ENCODE measurements at regions not wholly inside any gene's neighbourhood (a gene's known extent, or its start where the extent isn't known, plus 50 kb on each side); places are given as distances from the start of the nearest gene placed in this dataset.
A peak's percentile ranks its signal among the peaks of the same experiment; 100 is the strongest.
"Not testable (repeated sequence)": the region's sequence is repeated elsewhere in the genome, so short reads cannot be mapped to it uniquely, and the experiment has no call there.

- H3K4me3 Mint-ChIP-seq (ENCODE audit: unreplicated experiment): no peak overlapping the region
- H3K36me3 Mint-ChIP-seq (ENCODE audit: low read depth, unreplicated experiment): no peaks in the 10 kb centered on the region
- no peak for FAIRE-seq
- no peaks in the 10 kb centered on the region for H3K4me1 ChIP-seq (ENCODE audit: insufficient read depth, low read length)
- no peaks in the 10 kb centered on the region for H3K9me3 Mint-ChIP-seq (ENCODE audit: unreplicated experiment)
- H3K79me2 ChIP-seq (ENCODE audit: insufficient read depth, low read length): no peaks in the 10 kb centered on the region
- H3K9ac ChIP-seq (ENCODE audit: low read length): no peak overlapping the region
- no peaks in the 10 kb centered on the region for H3K4me1 Mint-ChIP-seq (ENCODE audit: low read depth, unreplicated experiment)
- H2AFZ ChIP-seq (ENCODE audit: low read depth, low read length): no peak overlapping the region
- H3K27ac ChIP-seq (ENCODE audit: low read depth, low read length): no peak overlapping the region
- H3K27me3 Mint-ChIP-seq (ENCODE audit: low read depth, unreplicated experiment): no peaks in the 10 kb centered on the region
- DNase-seq (ENCODE audit: low read depth): no peak
- H3K4me3 ChIP-seq (ENCODE audit: insufficient read depth, low read depth, low read length): no peak overlapping the region
- no peaks in the 10 kb centered on the region for H3K36me3 ChIP-seq (ENCODE audit: insufficient read depth, low read length)
- H3K27me3 ChIP-seq (ENCODE audit: insufficient read depth, low read length): no peaks in the 10 kb centered on the region
- H3K9me3 ChIP-seq (ENCODE audit: insufficient read depth, low read depth, low read length): no peaks in the 10 kb centered on the region
- H3K4me2 ChIP-seq (ENCODE audit: low read length): no peak overlapping the region
- H4K20me1 ChIP-seq (ENCODE audit: insufficient read depth, low read length): no peaks in the 10 kb centered on the region
- H3K27ac Mint-ChIP-seq (ENCODE audit: unreplicated experiment): no peak overlapping the region
- TF ChIP-seq EZH2 (IDR thresholded peaks at IDR 0.05; ENCODE audit: insufficient read depth, low read length) (no peak), CTCF (IDR thresholded peaks at IDR 0.05; ENCODE audit: insufficient read depth, low read depth, low read length) (no peak)
Observed at GRCh38 chr7:125820495-125820894, 890.9 kb upstream of the POT1 start.

GRCh38 chr7:125814100-125814499 is 884.5 kb upstream of the POT1 start:
- no peak for FAIRE-seq
- DNase-seq (ENCODE audit: low read depth): peak; percentile 21

GRCh38 chr7:125806491-125806890 is 876.9 kb upstream of the POT1 start:
- FAIRE-seq; H3K27ac ChIP-seq (ENCODE audit: low read depth, low read length); H3K9ac ChIP-seq (ENCODE audit: low read length); H3K4me1 ChIP-seq (ENCODE audit: insufficient read depth, low read length); H3K9me3 ChIP-seq (ENCODE audit: insufficient read depth, low read depth, low read length); H3K27me3 Mint-ChIP-seq (ENCODE audit: low read depth, unreplicated experiment); H2AFZ ChIP-seq (ENCODE audit: low read depth, low read length); H3K27me3 ChIP-seq (ENCODE audit: insufficient read depth, low read length); H3K36me3 Mint-ChIP-seq (ENCODE audit: low read depth, unreplicated experiment); H3K4me3 ChIP-seq (ENCODE audit: insufficient read depth, low read depth, low read length); DNase-seq (ENCODE audit: low read depth); H3K4me1 Mint-ChIP-seq (ENCODE audit: low read depth, unreplicated experiment); H4K20me1 ChIP-seq (ENCODE audit: insufficient read depth, low read length); H3K9me3 Mint-ChIP-seq (ENCODE audit: unreplicated experiment); H3K4me3 Mint-ChIP-seq (ENCODE audit: unreplicated experiment); H3K27ac Mint-ChIP-seq (ENCODE audit: unreplicated experiment); H3K36me3 ChIP-seq (ENCODE audit: insufficient read depth, low read length); H3K4me2 ChIP-seq (ENCODE audit: low read length); H3K79me2 ChIP-seq (ENCODE audit: insufficient read depth, low read length): not testable (repeated sequence)

More at GRCh38 chr7:125814100-125814499, 884.5 kb upstream of the POT1 start:
- H3K4me1 ChIP-seq (ENCODE audit: insufficient read depth, low read length): peaks cover 4% of the 10 kb centered on the region
- no peaks in the 10 kb centered on the region for H3K4me1 Mint-ChIP-seq (ENCODE audit: low read depth, unreplicated experiment)
- H3K4me2 ChIP-seq (ENCODE audit: low read length): no peak overlapping the region
- H2AFZ ChIP-seq (ENCODE audit: low read depth, low read length): no peak overlapping the region
- H3K36me3 ChIP-seq (ENCODE audit: insufficient read depth, low read length): no peaks in the 10 kb centered on the region
- no peaks in the 10 kb centered on the region for H3K9me3 Mint-ChIP-seq (ENCODE audit: unreplicated experiment)
- H4K20me1 ChIP-seq (ENCODE audit: insufficient read depth, low read length): no peaks in the 10 kb centered on the region
- H3K4me3 Mint-ChIP-seq (ENCODE audit: unreplicated experiment): no peak overlapping the region
- H3K4me3 ChIP-seq (ENCODE audit: insufficient read depth, low read depth, low read length): no peak overlapping the region
- no peaks in the 10 kb centered on the region for H3K36me3 Mint-ChIP-seq (ENCODE audit: low read depth, unreplicated experiment)
- no peak overlapping the region for H3K27ac ChIP-seq (ENCODE audit: low read depth, low read length)
- no peaks in the 10 kb centered on the region for H3K27me3 Mint-ChIP-seq (ENCODE audit: low read depth, unreplicated experiment)
- no peaks in the 10 kb centered on the region for H3K9me3 ChIP-seq (ENCODE audit: insufficient read depth, low read depth, low read length)
- no peak overlapping the region for H3K9ac ChIP-seq (ENCODE audit: low read length)
- no peak overlapping the region for H3K27ac Mint-ChIP-seq (ENCODE audit: unreplicated experiment)
- no peaks in the 10 kb centered on the region for H3K79me2 ChIP-seq (ENCODE audit: insufficient read depth, low read length)
- H3K27me3 ChIP-seq (ENCODE audit: insufficient read depth, low read length): no peaks in the 10 kb centered on the region
- TF ChIP-seq EZH2 (IDR thresholded peaks at IDR 0.05; ENCODE audit: insufficient read depth, low read length): no peak
- TF ChIP-seq CTCF (IDR thresholded peaks at IDR 0.05; ENCODE audit: insufficient read depth, low read depth, low read length): no peak

All from astrocyte (in vitro differentiated cells and primary cell).